B cell (primary cell): ENCODE measurements at regions not wholly inside any gene's neighbourhood (a gene's known extent, or its start where the extent isn't known, plus 50 kb on each side); places are given as distances from the start of the nearest gene placed in this dataset.

ENCODE experiments used
- EZH2 ChIP-seq: IDR thresholded peaks from 2 replicates; pipeline ENCODE4 v1.6.1; 2012; ENCODE audit warnings: borderline replicate concordance, low read depth, mild to moderate bottlenecking, moderate library complexity, low read length; ENCODE audit not compliant: insufficient read depth, poor library complexity, severe bottlenecking
- TF ChIP-seq, protein P1 (sequence below): fragments of 200-600 bp; IDR thresholded peaks from one replicate; pipeline ENCODE4 v1.8.0; 2022; ENCODE audit warnings: antibody characterized with exemption, mild to moderate bottlenecking

DNA sequence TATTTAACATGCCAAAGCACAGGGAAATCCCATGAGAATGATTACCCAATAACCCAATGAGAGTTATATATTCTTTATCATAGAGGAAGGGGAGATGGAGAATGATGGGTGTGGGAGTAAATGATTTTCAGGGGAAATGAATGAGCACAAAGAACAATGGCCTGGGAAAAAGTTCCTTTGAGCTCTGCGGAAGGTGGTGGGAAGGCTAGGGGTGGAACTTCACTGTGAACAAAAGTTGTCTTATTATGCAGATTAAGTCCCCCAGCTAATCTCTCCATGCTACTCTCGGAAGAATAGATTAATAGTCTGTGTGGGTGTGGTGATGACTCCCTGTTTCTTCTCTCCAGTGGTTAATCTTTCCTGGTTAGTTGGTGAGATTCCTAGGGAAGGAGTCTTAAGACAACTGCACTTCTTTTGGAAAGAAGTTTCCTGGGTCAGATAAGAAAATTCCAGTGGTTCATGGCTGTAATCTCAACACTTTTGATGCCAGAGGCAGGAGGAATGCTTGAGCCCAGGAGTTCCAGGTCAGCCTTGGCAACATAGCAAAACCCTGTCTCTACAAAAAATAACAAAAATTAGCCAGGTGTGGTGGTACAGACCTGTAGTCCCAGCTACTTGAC is 71.6 kb downstream of the DNTTIP2 start:
- TF ChIP-seq EZH2 = no peak
- TF ChIP-seq, protein P1, sequence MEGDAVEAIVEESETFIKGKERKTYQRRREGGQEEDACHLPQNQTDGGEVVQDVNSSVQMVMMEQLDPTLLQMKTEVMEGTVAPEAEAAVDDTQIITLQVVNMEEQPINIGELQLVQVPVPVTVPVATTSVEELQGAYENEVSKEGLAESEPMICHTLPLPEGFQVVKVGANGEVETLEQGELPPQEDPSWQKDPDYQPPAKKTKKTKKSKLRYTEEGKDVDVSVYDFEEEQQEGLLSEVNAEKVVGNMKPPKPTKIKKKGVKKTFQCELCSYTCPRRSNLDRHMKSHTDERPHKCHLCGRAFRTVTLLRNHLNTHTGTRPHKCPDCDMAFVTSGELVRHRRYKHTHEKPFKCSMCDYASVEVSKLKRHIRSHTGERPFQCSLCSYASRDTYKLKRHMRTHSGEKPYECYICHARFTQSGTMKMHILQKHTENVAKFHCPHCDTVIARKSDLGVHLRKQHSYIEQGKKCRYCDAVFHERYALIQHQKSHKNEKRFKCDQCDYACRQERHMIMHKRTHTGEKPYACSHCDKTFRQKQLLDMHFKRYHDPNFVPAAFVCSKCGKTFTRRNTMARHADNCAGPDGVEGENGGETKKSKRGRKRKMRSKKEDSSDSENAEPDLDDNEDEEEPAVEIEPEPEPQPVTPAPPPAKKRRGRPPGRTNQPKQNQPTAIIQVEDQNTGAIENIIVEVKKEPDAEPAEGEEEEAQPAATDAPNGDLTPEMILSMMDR = no peak
